ENCODE measurements at regions not wholly inside any gene's neighbourhood (a gene's known extent, or its start where the extent isn't known, plus 50 kb on each side); places are given as distances from the start of the nearest gene placed in this dataset.
"Not testable (repeated sequence)": the region's sequence is repeated elsewhere in the genome, so short reads cannot be mapped to it uniquely, and the experiment has no call there.

- H3K27ac ChIP-seq: no peak overlapping the region
- TF ChIP-seq ZFX (IDR thresholded peaks at IDR 0.05) (no peak), CTCF (conservative IDR thresholded peaks at IDR 0.05) (no peak)
Measured at GRCh38 chr9:75499812-75500211, 390.7 kb upstream of the PCSK5 start.

GRCh38 chr9:75500479-75500878, 390.0 kb upstream of the PCSK5 start:
- H3K27ac ChIP-seq: no peak overlapping the region

GRCh38 chr9:75500940-75501339, 389.5 kb upstream of the PCSK5 start:
- not testable (repeated sequence) for H3K27ac ChIP-seq

More at GRCh38 chr9:75500479-75500878, 390.0 kb upstream of the PCSK5 start:
- no peak for TF ChIP-seq ZFX (IDR thresholded peaks at IDR 0.05)
- TF ChIP-seq CTCF (conservative IDR thresholded peaks at IDR 0.05): no peak

- TF ChIP-seq ZFX (IDR thresholded peaks at IDR 0.05) (no peak), CTCF (conservative IDR thresholded peaks at IDR 0.05) (no peak)
Measured at GRCh38 chr9:75504721-75505120, 385.8 kb upstream of the PCSK5 start.

GRCh38 chr9:75505654-75506053, 384.8 kb upstream of the PCSK5 start:
- TF ChIP-seq ZFX (IDR thresholded peaks at IDR 0.05) (no peak), CTCF (conservative IDR thresholded peaks at IDR 0.05) (no peak)
- no peak overlapping the region for H3K27ac ChIP-seq

More at GRCh38 chr9:75504721-75505120, 385.8 kb upstream of the PCSK5 start:
- H3K27ac ChIP-seq: no peak overlapping the region

GRCh38 chr9:75529463-75529862, 361.0 kb upstream of the PCSK5 start:
- TF ChIP-seq CTCF (conservative IDR thresholded peaks at IDR 0.05) (no peak), ZFX (IDR thresholded peaks at IDR 0.05) (no peak)
- H3K27ac ChIP-seq: no peak overlapping the region

- H3K27ac ChIP-seq: no peak overlapping the region
- no peak for TF ChIP-seq ZFX (IDR thresholded peaks at IDR 0.05)
- no peak for TF ChIP-seq CTCF (conservative IDR thresholded peaks at IDR 0.05)
Measured at GRCh38 chr9:75531588-75531987, 358.9 kb upstream of the PCSK5 start.

- TF ChIP-seq ZFX (IDR thresholded peaks at IDR 0.05) (no peak), CTCF (conservative IDR thresholded peaks at IDR 0.05) (no peak)
Measured at GRCh38 chr9:75532233-75533050, 358.0 kb upstream of the PCSK5 start.

More at GRCh38 chr9:75532233-75533050, 358.0 kb upstream of the PCSK5 start:
- H3K27ac ChIP-seq: no peak overlapping the region
